ENCODE measurements at regions not wholly inside any gene's neighbourhood (a gene's known extent, or its start where the extent isn't known, plus 50 kb on each side); places are given as distances from the start of the nearest gene placed in this dataset.

- intact Hi-C loops (cut with DNase I), result no loop called here
- no peaks in the 10 kb centered on the region for H3K4me1 ChIP-seq
- no peaks in the 10 kb centered on the region for H3K9me3 ChIP-seq
- no peaks in the 10 kb centered on the region for H3K36me3 ChIP-seq
- H3K27ac ChIP-seq, result no peak overlapping the region
- no peak for DNase-seq (ENCODE audit: extremely low spot score in 2 of 2)
- no peaks in the 10 kb centered on the region for H3K27me3 ChIP-seq
- H3K4me3 ChIP-seq, result no peak overlapping the region
- no peak for TF ChIP-seq CTCF (IDR thresholded peaks at IDR 0.05)
- TF ChIP-seq POLR2AphosphoS5 (IDR thresholded peaks at IDR 0.05; ENCODE audit: insufficient read depth in 1 of 2, low read depth in 1 of 2), result no peak
- no peak for TF ChIP-seq POLR2A (IDR thresholded peaks at IDR 0.05)
These were observed 127.1 kb downstream of the NMUR2 start for GRCh38 chr5:152277936-152278335.

- intact Hi-C loops (cut with DNase I), result no loop called here
- no peak for DNase-seq (ENCODE audit: extremely low spot score in 2 of 2)
- H3K27ac ChIP-seq, result no peak overlapping the region
- H3K4me1 ChIP-seq, result no peaks in the 10 kb centered on the region
- TF ChIP-seq CTCF (IDR thresholded peaks at IDR 0.05) (no peak), POLR2AphosphoS5 (IDR thresholded peaks at IDR 0.05; ENCODE audit: insufficient read depth in 1 of 2, low read depth in 1 of 2) (no peak), POLR2A (IDR thresholded peaks at IDR 0.05) (no peak)
- H3K4me3 ChIP-seq, result no peak overlapping the region
- H3K9me3 ChIP-seq, result no peaks in the 10 kb centered on the region
- H3K36me3 ChIP-seq, result no peaks in the 10 kb centered on the region
- no peaks in the 10 kb centered on the region for H3K27me3 ChIP-seq
These were observed 130.9 kb downstream of the NMUR2 start for GRCh38 chr5:152274224-152274623.

- DNase-seq (ENCODE audit: extremely low spot score in 2 of 2), result no peak
- no peak overlapping the region for H3K4me3 ChIP-seq
- no peaks in the 10 kb centered on the region for H3K27me3 ChIP-seq
- H3K9me3 ChIP-seq, result no peaks in the 10 kb centered on the region
- H3K27ac ChIP-seq, result no peak overlapping the region
- H3K36me3 ChIP-seq, result no peaks in the 10 kb centered on the region
- no peaks in the 10 kb centered on the region for H3K4me1 ChIP-seq
- TF ChIP-seq POLR2AphosphoS5 (IDR thresholded peaks at IDR 0.05; ENCODE audit: insufficient read depth in 1 of 2, low read depth in 1 of 2), result no peak
- TF ChIP-seq CTCF (IDR thresholded peaks at IDR 0.05), result no peak
- TF ChIP-seq POLR2A (IDR thresholded peaks at IDR 0.05), result no peak
- intact Hi-C loops (cut with DNase I), result no loop called here
These were observed 133.7 kb downstream of the NMUR2 start for GRCh38 chr5:152271420-152271819.

GRCh38 chr5:152270096-152270495 is 135.0 kb downstream of the NMUR2 start:
- H3K27me3 ChIP-seq, result no peaks in the 10 kb centered on the region
- no peaks in the 10 kb centered on the region for H3K9me3 ChIP-seq
- intact Hi-C loops (cut with DNase I), result no loop called here
- no peak for DNase-seq (ENCODE audit: extremely low spot score in 2 of 2)
- no peak overlapping the region for H3K27ac ChIP-seq
- H3K4me3 ChIP-seq, result no peak overlapping the region
- no peak for TF ChIP-seq CTCF (IDR thresholded peaks at IDR 0.05)
- no peak for TF ChIP-seq POLR2A (IDR thresholded peaks at IDR 0.05)
- no peak for TF ChIP-seq POLR2AphosphoS5 (IDR thresholded peaks at IDR 0.05; ENCODE audit: insufficient read depth in 1 of 2, low read depth in 1 of 2)
- H3K36me3 ChIP-seq, result no peaks in the 10 kb centered on the region
- H3K4me1 ChIP-seq, result no peaks in the 10 kb centered on the region

- Histone ChIP-seq H3K4me3 (no peak overlapping the region), H3K4me1 (no peaks in the 10 kb centered on the region), H3K9me3 (no peaks in the 10 kb centered on the region), H3K27me3 (no peaks in the 10 kb centered on the region), H3K36me3 (no peaks in the 10 kb centered on the region), H3K27ac (no peak overlapping the region)
- TF ChIP-seq POLR2A (IDR thresholded peaks at IDR 0.05) (no peak), POLR2AphosphoS5 (IDR thresholded peaks at IDR 0.05; ENCODE audit: insufficient read depth in 1 of 2, low read depth in 1 of 2) (no peak), CTCF (IDR thresholded peaks at IDR 0.05) (no peak)
- DNase-seq (ENCODE audit: extremely low spot score in 2 of 2), result no peak
- intact Hi-C loops (cut with DNase I), result no loop called here
These were observed 135.5 kb downstream of the NMUR2 start for GRCh38 chr5:152269533-152269932.

Data from vagina (tissue), 2 donors.